HT1080 (cell line): ENCODE measurements at regions not wholly inside any gene's neighbourhood (a gene's known extent, or its start where the extent isn't known, plus 50 kb on each side); places are given as distances from the start of the nearest gene placed in this dataset.
"Not testable (repeated sequence)": the region's sequence is repeated elsewhere in the genome, so short reads cannot be mapped to it uniquely, and the experiment has no call there.

Experiments used
- DNase-seq: peaks from one replicate; pipeline ENCODE4 v3.0.0-alpha.2; 2015; ENCODE audit warnings: low read depth

GRCh38 chr10:38209332-38209731 is 115.2 kb downstream of the ZNF37A start:
- DNase-seq = no peak

- not testable (repeated sequence) for DNase-seq
These were observed 115.6 kb downstream of the ZNF37A start for GRCh38 chr10:38209748-38210147.

GRCh38 chr10:38212460-38212859 is 118.3 kb downstream of the ZNF37A start:
- no peak for DNase-seq

GRCh38 chr10:38226385-38226784 is 132.2 kb downstream of the ZNF37A start:
- DNase-seq = no peak

- DNase-seq = no peak
These were observed 134.3 kb downstream of the ZNF37A start for GRCh38 chr10:38228394-38228793.

GRCh38 chr10:38238479-38238878 is 144.3 kb downstream of the ZNF37A start:
- not testable (repeated sequence) for DNase-seq

- not testable (repeated sequence) for DNase-seq
These were observed 148.0 kb downstream of the ZNF37A start for GRCh38 chr10:38242061-38242649.

- DNase-seq = not testable (repeated sequence)
These were observed 154.0 kb downstream of the ZNF37A start for GRCh38 chr10:38248113-38248512.

- not testable (repeated sequence) for DNase-seq
These were observed 158.4 kb downstream of the ZNF37A start for GRCh38 chr10:38252551-38252950.

GRCh38 chr10:38267555-38267954 is 173.4 kb downstream of the ZNF37A start:
- not testable (repeated sequence) for DNase-seq

GRCh38 chr10:38271031-38271430 is 176.9 kb downstream of the ZNF37A start:
- DNase-seq = not testable (repeated sequence)

- not testable (repeated sequence) for DNase-seq
These were observed 180.7 kb downstream of the ZNF37A start for GRCh38 chr10:38274879-38275278.

GRCh38 chr10:38292560-38292959 is 198.4 kb downstream of the ZNF37A start:
- not testable (repeated sequence) for DNase-seq

- DNase-seq = not testable (repeated sequence)
These were observed 216.0 kb downstream of the ZNF37A start for GRCh38 chr10:38310111-38310510.

GRCh38 chr10:38315090-38315805 is 221.1 kb downstream of the ZNF37A start:
- not testable (repeated sequence) for DNase-seq

- DNase-seq = not testable (repeated sequence)
These were observed 227.3 kb downstream of the ZNF37A start for GRCh38 chr10:38321393-38321792.

- not testable (repeated sequence) for DNase-seq
These were observed 236.2 kb downstream of the ZNF37A start for GRCh38 chr10:38330306-38330705.

GRCh38 chr10:38331106-38331505 is 237.0 kb downstream of the ZNF37A start:
- DNase-seq = not testable (repeated sequence)

GRCh38 chr10:38333699-38334098 is 239.6 kb downstream of the ZNF37A start:
- not testable (repeated sequence) for DNase-seq

- DNase-seq = not testable (repeated sequence)
These were observed 256.5 kb downstream of the ZNF37A start for GRCh38 chr10:38350645-38351044.

GRCh38 chr10:38354410-38354809 is 260.3 kb downstream of the ZNF37A start:
- not testable (repeated sequence) for DNase-seq

- peak; percentile 47 for DNase-seq
These were observed 261.9 kb downstream of the ZNF37A start for GRCh38 chr10:38355911-38356526.
